Keratinocyte (primary cell): ENCODE measurements at regions not wholly inside any gene's neighbourhood (a gene's known extent, or its start where the extent isn't known, plus 50 kb on each side); places are given as distances from the start of the nearest gene placed in this dataset.

Experiments
- CTCF ChIP-seq, 3 experiments: IDR thresholded peaks in 1 of 3; conservative IDR thresholded peaks in 1 of 3; optimal IDR thresholded peaks in 1 of 3; 2 replicates in 2 of 3; 3 replicates in 1 of 3; pipeline versions ENCODE3 to v1.5.1; 2011; ENCODE audit warnings: low read length in 3 of 3, mild to moderate bottlenecking in 3 of 3, moderate library complexity in 2 of 3, control low read depth in 1 of 3, inconsistent platforms in 1 of 3; ENCODE audit not compliant: insufficient read depth in 2 of 3; ENCODE audit errors: extremely low read depth in 1 of 3
- EZH2 ChIP-seq: IDR thresholded peaks from one replicate; pipeline ENCODE4 v1.6.1; 2012; ENCODE audit warnings: inconsistent platforms, mild to moderate bottlenecking, low read length, moderate library complexity

DNA sequence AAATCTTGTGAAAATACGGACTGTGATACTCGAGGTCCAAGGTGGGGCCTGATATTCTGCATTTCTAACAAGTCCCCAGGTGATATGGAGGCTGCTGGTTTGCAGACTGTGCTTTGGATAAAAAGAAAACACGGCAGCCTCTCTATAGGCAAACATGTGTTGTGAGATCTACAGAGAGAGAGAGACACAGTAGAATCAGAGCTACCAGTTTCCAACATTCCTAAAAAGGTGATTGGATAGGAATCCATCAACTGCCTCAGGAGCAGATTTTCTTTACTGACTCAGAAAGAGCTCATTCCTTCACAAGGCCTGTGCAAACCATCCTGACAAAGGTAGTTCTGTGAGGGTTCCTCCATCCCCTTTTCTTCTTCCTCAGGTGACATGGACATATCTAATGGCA, 651.6 kb upstream of the CAMK1G start:
- TF ChIP-seq CTCF (optimal IDR thresholded peaks at IDR 0.05 in 1 of 3, IDR thresholded peaks at IDR 0.05 in 1 of 3, conservative IDR thresholded peaks at IDR 0.05 in 1 of 3; ENCODE audit: extremely low read depth in 1 of 3, insufficient read depth in 2 of 3, low read length in 3 of 3) (no peak), EZH2 (no peak)
